SU-DHL-6 (cell line): ENCODE measurements at regions not wholly inside any gene's neighbourhood (a gene's known extent, or its start where the extent isn't known, plus 50 kb on each side); places are given as distances from the start of the nearest gene placed in this dataset.

Source experiments
- H2AFZ ChIP-seq: fragments of 200-600 bp; sonication (generic); 2 replicates; pipeline ENCODE4 v1.6.1; 2014; ENCODE audit warnings: low read depth, mild to moderate bottlenecking, moderate library complexity, mixed read lengths, antibody characterized with exemption, low read length; ENCODE audit not compliant: severe bottlenecking
- H3F3A ChIP-seq: fragments of 200-600 bp; shearing (Covaris generic); 2 replicates; pipeline ENCODE4 v1.6.0; 2016; ENCODE audit warnings: antibody characterized with exemption, mild to moderate bottlenecking; ENCODE audit not compliant: insufficient read depth
- H3K27ac ChIP-seq: fragments of 200-600 bp; sonication (generic); 2 replicates; pipeline ENCODE4 v1.5.1; 2016; ENCODE audit warnings: low read depth, mild to moderate bottlenecking, low read length, moderate library complexity, mixed read lengths
- H3K27me3 ChIP-seq: fragments of 200-600 bp; sonication (generic), shearing (Covaris generic); 2 replicates; pipeline ENCODE4 v1.6.0; 2014; ENCODE audit warnings: mild to moderate bottlenecking, low read length
- H3K36me3 ChIP-seq: fragments of 200-600 bp; sonication (generic); 2 replicates; pipeline ENCODE4 v1.6.1; 2014; ENCODE audit warnings: mild to moderate bottlenecking, low read length, mixed read lengths
- H3K4me2 ChIP-seq: fragments of 300-600, 200-600 bp; shearing (Covaris generic), sonication (generic); 2 replicates; pipeline ENCODE4 v1.6.0; 2014; ENCODE audit warnings: low read length, low read depth, mild to moderate bottlenecking; ENCODE audit not compliant: poor library complexity, severe bottlenecking
- H3K4me3 ChIP-seq: fragments of 200-600 bp; sonication (generic); 2 replicates; pipeline ENCODE4 v1.5.1; 2014; ENCODE audit warnings: antibody characterized with exemption, low read length, mild to moderate bottlenecking, mixed read lengths; ENCODE audit not compliant: insufficient read depth, poor library complexity, severe bottlenecking
- H3K79me2 ChIP-seq: fragments of 200-600 bp; sonication (generic); 2 replicates; pipeline ENCODE4 v1.6.1; 2014; ENCODE audit warnings: mild to moderate bottlenecking, low read length, moderate library complexity; ENCODE audit not compliant: insufficient read depth
- H3K9ac ChIP-seq: fragments of 200-600 bp; sonication (generic); 2 replicates; pipeline ENCODE4 v1.7.0; 2014; ENCODE audit warnings: mild to moderate bottlenecking, low read length
- H3K9me2 ChIP-seq: fragments of 200-600 bp; sonication (generic); replicated peaks from 2 replicates; pipeline ENCODE4 v1.6.1; 2014; ENCODE audit warnings: low read length; ENCODE audit not compliant: insufficient read depth
- H3K9me3 ChIP-seq: fragments of 200-600 bp; sonication (generic); 2 replicates; pipeline ENCODE4 v1.6.1; 2014; ENCODE audit warnings: low read length, mixed read lengths; ENCODE audit not compliant: insufficient read depth
- H4K20me1 ChIP-seq: fragments of 200-600 bp; sonication (generic); 2 replicates; pipeline ENCODE4 v1.6.1; 2014; ENCODE audit warnings: low read depth, mild to moderate bottlenecking, antibody characterized with exemption, low read length, moderate library complexity, mixed read lengths
- CTCF ChIP-seq: fragments of 200-600 bp; sonication (generic); IDR thresholded peaks from one replicate; pipeline ENCODE4 v1.5.1; 2017; ENCODE audit warnings: antibody characterized with exemption, mild to moderate bottlenecking, low read length, moderate library complexity; ENCODE audit not compliant: insufficient read depth, poor library complexity, severe bottlenecking
- EZH2phosphoT487 ChIP-seq: fragments of 200-600 bp; sonication (generic), shearing (Covaris generic); conservative IDR thresholded peaks from 2 replicates; pipeline ENCODE4 v1.6.1; 2018; ENCODE audit warnings: mild to moderate bottlenecking, antibody characterized with exemption, low read length, moderate library complexity, mixed read lengths

DNA sequence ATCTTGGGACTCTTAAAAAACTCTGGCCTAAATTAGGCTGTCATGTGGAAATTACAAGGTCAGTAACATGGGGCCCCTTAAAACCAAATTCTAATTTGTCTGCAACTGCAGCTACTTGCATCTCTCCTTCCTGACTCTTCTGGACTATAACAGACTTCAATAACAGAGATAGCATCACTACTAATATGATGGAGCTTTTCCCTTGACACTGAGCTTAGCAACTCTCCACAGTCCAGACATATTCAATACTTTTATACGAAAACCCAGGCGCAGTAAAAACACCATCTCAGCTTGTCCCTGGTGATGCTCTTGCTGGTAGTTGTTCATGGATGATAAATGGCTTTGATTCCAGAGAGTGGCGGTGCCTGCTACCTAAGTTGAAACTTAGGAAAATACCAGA lies 850.4 kb downstream of the STIM2 start:
- Histone ChIP-seq H3K36me3 (no peaks in the 10 kb centered on the region), H3F3A (no peaks in the 10 kb centered on the region), H3K9me2 (no peaks in the 10 kb centered on the region), H3K79me2 (no peaks in the 10 kb centered on the region), H2AFZ (no peak overlapping the region), H3K27me3 (no peaks in the 10 kb centered on the region), H3K9ac (no peak overlapping the region), H3K27ac (no peak overlapping the region), H4K20me1 (no peaks in the 10 kb centered on the region), H3K4me3 (no peak overlapping the region), H3K9me3 (no peaks in the 10 kb centered on the region), H3K4me2 (no peak overlapping the region)
- TF ChIP-seq CTCF (no peak), EZH2phosphoT487 (no peak)

DNA sequence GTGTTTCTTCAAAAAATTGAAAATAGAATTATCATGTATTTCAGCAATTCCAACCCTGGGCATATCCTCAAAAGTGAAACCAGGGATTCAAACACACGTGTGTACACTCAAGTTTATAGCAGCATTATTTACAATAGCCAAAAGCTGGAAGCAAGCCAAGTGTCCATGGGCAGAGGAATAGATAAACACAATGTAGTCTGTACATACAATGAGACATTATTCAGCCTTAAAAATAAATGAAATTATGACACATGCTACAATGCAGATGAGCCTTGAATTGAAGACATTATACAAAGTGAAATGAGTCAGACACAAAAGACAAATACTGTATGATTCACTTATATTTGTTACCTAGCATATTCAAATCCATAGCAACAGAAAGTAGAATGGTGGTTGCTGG lies 853.4 kb downstream of the STIM2 start:
- H3F3A ChIP-seq, result no peaks in the 10 kb centered on the region
- no peak overlapping the region for H3K4me2 ChIP-seq
- H3K79me2 ChIP-seq, result no peaks in the 10 kb centered on the region
- TF ChIP-seq CTCF (no peak), EZH2phosphoT487 (no peak)
- no peaks in the 10 kb centered on the region for H3K36me3 ChIP-seq
- H3K9ac ChIP-seq, result no peak overlapping the region
- no peak overlapping the region for H3K4me3 ChIP-seq
- no peaks in the 10 kb centered on the region for H3K9me3 ChIP-seq
- H3K9me2 ChIP-seq, result no peaks in the 10 kb centered on the region
- no peak overlapping the region for H2AFZ ChIP-seq
- H4K20me1 ChIP-seq, result no peaks in the 10 kb centered on the region
- no peaks in the 10 kb centered on the region for H3K27me3 ChIP-seq
- H3K27ac ChIP-seq, result no peak overlapping the region

GRCh38 chr4:27716693-27717430 lies 856.2 kb downstream of the STIM2 start:
- no peaks in the 10 kb centered on the region for H4K20me1 ChIP-seq
- H3F3A ChIP-seq, result no peaks in the 10 kb centered on the region
- peak overlapping the region; percentile 1 for H3K4me2 ChIP-seq
- no peak overlapping the region for H3K4me3 ChIP-seq
- H3K9me3 ChIP-seq, result no peaks in the 10 kb centered on the region
- no peaks in the 10 kb centered on the region for H3K9me2 ChIP-seq
- no peak overlapping the region for H3K27ac ChIP-seq
- no peaks in the 10 kb centered on the region for H3K79me2 ChIP-seq
- peak overlapping the region; percentile 11 for H2AFZ ChIP-seq
- no peaks in the 10 kb centered on the region for H3K27me3 ChIP-seq
- H3K36me3 ChIP-seq, result no peaks in the 10 kb centered on the region
- TF ChIP-seq EZH2phosphoT487 (no peak), CTCF (no peak)
- H3K9ac ChIP-seq, result no peak overlapping the region
